Fibroblast of skin of scalp (primary cell): ENCODE measurements at regions not wholly inside any gene's neighbourhood (a gene's known extent, or its start where the extent isn't known, plus 50 kb on each side); places are given as distances from the start of the nearest gene placed in this dataset.

ENCODE experiments used
- DNase-seq: peaks from one replicate; pipeline ENCODE4 v3.0.0-alpha.2; 2013

DNA sequence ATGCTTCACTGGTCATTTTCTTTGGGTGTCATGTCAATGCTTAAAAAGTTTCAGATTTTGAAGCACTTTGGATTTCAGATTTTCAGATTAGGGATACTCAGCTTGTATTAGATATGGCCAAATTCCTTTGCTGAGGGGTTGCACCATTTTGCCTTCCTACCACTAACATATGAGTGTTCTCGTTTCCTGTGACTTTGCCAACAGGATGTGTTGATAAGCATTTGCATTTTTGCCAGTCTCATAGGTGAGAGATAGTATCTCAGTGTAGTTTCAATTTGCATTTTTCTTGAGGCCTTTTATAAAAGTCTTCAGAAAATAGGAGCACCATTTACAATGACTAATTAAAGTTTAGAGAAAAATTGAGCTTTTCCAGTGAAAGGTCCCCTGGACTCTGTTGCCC, 71.6 kb upstream of the CLCN4 start:
- DNase-seq: no peak

DNA sequence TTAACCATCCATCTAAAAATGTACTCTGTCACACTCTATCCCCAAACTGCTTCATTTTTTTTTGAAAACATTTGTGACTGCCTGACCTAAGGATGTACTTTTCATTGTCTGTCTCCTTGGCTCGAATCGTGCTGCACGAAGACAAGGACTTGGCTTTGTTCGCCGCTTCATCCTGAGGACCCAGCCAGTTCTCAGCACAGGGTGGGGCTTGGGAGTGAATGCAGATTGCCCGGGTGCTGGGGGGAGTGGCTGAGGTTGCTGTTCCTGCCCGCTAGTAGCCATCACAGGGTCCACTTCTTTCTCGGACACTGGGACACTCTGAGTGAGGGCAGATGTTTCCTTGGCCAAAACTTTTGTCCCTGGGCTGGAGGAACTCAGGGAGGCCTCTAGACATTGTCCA, 70.1 kb upstream of the CLCN4 start:
- DNase-seq: no peak

DNA sequence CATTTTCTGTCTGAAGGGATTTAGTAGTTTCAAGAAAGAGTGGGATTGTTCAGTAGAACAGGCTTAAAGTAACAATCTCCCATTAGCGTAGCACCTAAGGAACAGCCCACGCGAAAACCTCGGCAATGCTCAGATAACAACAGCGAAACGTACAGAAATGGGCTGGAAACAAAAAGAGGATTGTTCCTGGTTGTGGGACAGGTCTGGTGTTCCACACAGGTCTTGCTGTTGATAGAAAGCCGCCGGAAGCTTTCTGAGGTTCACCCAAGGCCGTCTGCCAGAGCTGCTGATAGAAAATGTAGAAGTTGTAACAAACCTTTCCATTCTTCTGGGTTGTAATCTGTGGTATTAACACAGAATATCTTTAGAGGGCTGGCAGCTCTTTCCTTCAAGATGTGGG, 69.4 kb upstream of the CLCN4 start:
- DNase-seq: no peak

DNA sequence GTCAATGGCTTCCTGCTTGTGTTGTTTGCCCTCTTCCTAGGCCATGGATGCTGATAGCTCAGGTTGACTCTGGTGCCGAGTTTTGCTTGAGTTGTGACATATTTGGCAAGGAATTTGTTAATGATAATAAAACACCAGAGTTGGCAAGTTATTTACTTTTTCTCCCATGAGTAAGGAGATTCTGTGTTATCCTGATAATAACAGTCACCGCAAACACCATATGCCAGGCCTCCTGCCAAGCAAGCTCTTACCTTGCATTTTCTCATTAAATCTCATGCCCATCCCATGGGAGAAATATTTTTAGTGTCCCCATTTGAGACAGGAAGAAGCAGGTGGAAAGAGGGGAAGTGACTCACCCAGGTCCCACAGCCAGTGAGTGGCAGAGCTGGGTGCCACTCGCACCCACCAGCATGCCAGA, 67.4 kb upstream of the CLCN4 start:
- DNase-seq: no peak

DNA sequence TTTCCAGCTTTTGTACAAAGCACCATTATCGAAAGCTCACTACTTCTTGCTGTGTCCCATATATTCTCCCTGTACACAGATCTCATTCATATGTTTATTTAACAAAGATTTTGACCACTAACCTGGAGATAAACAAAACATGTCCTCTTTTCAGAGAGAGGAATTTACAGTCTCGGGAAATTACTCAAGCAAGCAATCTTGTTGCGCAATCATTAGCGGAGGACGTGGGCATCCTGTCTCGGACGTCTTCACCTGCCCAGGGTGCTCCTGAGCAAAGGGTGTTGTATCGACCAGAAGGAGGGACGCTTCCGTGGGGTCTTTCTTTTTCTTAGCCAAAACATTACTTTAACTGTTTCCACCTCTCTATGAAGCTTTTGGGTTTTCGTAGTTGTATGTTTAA, 66.5 kb upstream of the CLCN4 start:
- DNase-seq: no peak

DNA sequence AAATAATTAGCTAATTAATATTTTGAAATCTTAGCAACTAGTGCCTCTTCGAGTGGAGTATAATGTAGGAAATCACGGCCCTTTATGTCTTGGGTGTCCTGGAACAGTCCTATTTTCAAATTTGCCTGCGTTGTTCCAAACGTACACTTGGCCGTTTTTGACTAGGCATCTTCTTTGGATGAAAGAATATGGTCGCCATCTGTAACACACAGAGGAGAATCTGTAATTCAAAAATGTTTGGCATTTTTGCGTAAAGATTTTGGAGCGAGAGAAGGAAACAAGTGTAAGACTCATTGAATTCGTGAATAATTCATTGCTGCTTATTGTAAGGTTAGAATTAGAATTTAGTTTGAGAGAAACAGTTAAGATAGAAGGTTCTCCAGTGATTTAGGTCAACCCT, 61.5 kb upstream of the CLCN4 start:
- no peak for DNase-seq

DNA sequence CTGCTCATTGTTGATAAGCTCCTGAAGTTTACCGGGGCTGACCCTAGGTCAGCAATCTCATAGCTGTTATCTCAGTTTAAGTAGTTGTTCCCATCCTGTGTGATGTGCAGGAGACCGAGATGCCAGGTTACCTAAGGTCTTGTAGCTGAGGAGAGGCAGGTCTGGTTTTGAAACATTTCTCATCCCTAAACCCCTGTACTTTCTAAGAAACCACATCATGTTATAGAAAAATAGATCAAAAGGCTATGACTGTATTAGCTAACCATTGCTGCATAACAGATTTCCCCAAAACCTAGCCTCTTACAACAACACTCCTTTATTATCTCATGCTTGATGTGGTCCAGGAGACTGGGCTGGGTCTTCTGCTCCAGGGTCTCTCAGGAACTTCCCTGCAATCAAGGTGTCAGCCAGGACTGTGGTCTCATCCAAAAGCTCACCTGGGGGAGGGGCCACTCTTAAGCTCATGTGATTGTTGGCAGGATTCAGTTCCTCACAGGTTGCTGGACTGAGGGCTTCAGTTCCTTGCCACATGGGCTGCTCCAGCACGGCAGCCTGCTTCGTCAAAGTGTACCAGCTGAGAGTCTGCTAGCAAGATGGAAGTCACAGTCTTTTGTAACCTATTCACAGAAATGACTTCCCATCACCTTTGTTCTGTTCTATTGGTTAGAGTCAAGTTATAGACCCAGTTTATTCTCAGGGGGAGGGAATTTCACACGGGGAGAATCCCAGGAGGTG, 60.9 kb upstream of the CLCN4 start:
- DNase-seq: no peak

DNA sequence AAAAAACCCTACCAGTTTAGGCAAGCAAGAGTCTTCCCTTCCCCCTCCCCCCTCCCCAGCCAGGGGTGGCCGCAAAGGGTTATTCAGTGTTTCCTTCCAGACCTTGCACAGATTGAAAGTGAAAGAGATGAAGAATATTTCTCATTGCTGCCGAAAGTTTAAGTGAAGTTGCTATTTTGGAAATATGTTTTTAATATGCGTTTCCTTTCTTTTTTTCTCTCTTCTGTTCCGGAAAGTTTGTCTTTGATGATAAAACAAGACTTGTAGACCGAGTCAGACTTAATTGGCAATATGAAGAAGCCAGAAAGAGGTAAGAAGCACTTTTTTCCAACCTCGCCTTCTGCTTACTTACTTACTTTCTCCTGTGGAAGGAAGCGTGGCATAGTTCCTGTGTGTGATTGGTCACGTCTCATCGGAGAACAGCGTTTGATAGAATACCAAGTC, 58.5 kb upstream of the CLCN4 start:
- DNase-seq: peak; percentile 37

DNA sequence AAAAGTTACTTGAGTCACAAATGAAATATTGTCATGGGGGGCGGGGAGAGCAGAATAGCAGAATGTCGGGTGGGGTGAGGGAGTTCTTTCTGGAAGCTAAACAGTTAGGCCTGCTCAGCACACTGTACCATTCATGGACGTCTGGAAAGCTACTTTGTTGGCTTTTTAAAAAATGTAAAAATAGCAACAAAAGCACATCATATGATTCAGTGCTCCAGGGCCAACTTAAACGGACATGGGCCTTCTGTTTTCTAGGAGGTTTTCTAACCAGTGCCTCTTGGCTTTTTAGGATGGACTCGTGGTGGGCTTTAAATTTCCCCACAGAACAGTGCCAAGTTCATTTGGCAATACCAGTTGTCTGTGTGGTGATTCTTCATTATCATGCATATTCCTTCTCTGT, 57.4 kb upstream of the CLCN4 start:
- DNase-seq: no peak

DNA sequence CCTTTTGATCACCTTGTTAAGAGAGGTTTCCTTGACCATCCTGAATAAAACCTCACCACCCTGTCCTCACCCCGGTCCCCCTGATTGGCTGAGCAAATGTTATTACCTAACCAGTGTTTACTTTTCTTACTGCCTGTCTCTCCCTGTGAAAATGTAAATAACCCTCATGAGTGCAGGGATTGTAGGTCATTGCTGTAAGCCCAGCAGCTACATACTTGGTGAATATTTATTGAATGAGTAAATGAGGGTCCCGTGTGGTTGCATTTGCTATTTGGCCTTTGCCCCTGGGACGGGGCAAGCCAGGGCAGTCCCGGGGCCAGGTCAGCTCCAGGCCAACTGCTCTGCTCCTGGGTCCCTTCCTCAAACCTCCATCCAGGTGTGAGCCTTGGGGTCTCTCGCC, 55.5 kb upstream of the CLCN4 start:
- DNase-seq: no peak

DNA sequence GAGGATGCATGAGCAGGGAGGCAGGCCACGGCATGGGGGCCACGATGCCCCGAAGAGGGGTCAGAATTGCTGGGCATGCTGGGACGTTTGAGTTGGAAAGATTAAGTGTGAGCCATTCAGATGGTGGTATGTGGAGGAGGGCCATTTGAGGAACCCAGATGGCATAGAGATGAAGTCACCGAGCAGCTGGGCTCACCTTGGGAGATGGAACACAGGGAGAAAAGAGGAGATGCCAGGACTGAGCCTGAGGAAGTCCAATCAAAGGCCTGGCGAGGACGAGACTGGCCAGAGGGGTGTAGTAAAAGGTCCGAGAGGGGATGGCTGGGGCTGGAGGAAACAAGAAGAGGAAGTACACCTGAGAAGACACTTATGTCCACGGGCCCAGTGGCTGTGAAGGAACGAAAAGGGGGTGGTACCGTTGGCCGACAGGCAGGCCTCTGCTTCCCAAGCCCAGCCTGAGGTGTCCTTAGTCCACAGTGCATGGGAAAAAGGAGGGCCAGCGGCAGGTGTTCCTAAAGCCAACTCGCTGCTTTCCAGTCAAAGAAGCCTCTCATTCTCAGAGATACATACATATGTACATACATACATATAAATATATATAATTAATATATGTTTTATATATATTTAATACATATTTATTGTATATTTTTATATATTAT, 54.6 kb upstream of the CLCN4 start:
- no peak for DNase-seq

DNA sequence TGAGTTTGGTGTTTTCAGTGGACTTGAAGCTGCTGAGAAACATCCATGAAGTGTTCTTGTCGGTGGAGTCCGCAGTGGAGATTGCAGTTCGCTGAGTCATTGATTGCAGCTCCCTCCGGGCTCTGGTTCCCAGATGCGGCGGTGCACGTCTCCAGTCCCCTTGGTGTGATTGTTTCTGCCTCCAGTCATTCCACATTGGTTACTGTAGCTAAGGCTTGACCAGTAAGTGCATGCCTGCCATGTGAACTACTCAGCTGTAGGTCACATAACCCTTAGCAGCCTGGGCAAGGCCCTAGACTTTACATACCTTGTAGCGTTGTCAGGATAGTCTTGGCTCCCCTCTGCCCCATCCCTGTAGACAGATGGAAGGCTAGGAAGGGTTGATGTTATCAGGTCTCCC, 53.8 kb upstream of the CLCN4 start:
- peak; percentile 82 for DNase-seq

DNA sequence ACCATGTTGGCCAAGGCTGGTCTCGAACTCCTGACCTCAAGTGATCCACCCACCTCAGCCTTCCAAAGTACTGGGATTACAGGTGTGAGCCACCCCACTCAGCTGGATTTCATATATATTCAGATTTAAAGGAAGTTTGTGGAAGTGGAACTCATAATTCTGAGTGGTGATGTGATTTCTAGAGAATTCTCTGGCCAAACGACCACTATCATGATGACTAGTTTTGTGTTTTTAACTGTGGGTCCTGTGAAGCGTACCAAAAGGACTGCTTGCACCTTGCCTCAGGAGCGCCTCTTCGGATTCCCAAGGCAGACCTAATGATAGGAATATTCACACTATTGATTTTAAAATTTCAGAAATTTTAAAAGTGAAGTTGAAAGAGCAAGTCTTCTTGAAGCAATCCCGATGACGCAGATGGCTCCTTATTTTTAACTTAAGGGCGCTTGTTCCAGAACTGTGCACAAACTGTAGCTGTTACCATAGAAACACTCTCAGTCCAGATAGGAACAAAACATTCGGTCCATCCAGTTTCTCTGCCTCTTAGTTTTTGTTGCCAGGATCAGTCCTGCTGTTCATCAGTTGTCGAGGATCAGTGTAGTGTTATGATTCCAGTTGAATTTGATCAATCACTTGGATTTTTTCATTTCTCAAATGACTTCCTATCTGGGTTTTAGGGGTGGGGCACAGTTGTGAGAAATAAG, 51.7 kb upstream of the CLCN4 start:
- no peak for DNase-seq

DNA sequence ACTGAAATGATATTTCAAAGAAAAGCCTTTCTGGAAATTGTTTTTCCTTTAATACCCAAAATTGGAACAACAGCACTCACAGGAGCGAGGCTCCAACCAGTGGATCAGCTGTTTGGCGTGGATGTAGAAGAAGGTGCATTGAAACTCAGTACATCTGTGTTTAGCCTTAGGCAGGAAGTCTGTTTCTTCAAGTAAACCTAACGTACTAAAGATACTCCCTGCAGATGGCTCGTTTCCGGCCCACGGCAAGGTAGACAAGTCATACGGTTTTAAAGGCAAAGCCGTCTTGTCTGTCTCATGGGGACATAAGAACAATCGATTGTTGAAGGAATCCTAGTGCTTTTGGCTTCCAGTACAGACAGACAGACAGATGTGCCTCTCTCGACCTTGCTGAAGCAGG, 50.0 kb upstream of the CLCN4 start:
- DNase-seq: no peak
